Mesothelial cell of epicardium (in vitro differentiated cells): ENCODE measurements at regions not wholly inside any gene's neighbourhood (a gene's known extent, or its start where the extent isn't known, plus 50 kb on each side); places are given as distances from the start of the nearest gene placed in this dataset.
A peak's percentile ranks its signal among the peaks of the same experiment; 100 is the strongest.

Source experiments
- DNase-seq, 2 experiments: peaks; one replicate each; pipeline ENCODE4 v3.0.0; 2021; ENCODE audit warnings: low spot score in 2 of 2; ENCODE audit not compliant: unreplicated experiment in 2 of 2
- H3K27ac Mint-ChIP-seq: 2 replicates; pipeline ENCODE4 v1.8.0; 2021; ENCODE audit warnings: mixed read lengths
- H3K27me3 Mint-ChIP-seq: 2 replicates; pipeline ENCODE4 v1.8.0; 2021; ENCODE audit warnings: low read depth, mixed read lengths
- H3K36me3 Mint-ChIP-seq: 2 replicates; pipeline ENCODE4 v1.8.0; 2021; ENCODE audit warnings: mixed read lengths
- H3K4me1 Mint-ChIP-seq: 2 replicates; pipeline ENCODE4 v1.8.0; 2021; ENCODE audit warnings: mixed read lengths
- H3K4me3 Mint-ChIP-seq: 2 replicates; pipeline ENCODE4 v1.8.0; 2021; ENCODE audit warnings: mild to moderate bottlenecking, moderate library complexity, mixed read lengths
- H3K9me3 Mint-ChIP-seq: 2 replicates; pipeline ENCODE4 v1.8.0; 2021; ENCODE audit warnings: mixed read lengths
- TF ChIP-seq, protein P1 (sequence below): fragments of 200-600 bp; sonication (generic); IDR thresholded peaks from one replicate; pipeline ENCODE4 v1.5.0; 2021; ENCODE audit warnings: antibody characterized with exemption; ENCODE audit not compliant: unreplicated experiment

GRCh38 chr3:102747611-102748010 lies 312.8 kb downstream of the ZPLD1 start:
- H3K27me3 Mint-ChIP-seq, result no peaks in the 10 kb centered on the region
- H3K27ac Mint-ChIP-seq, result peak overlapping the region; percentile 2
- no peak overlapping the region for H3K4me3 Mint-ChIP-seq

DNA sequence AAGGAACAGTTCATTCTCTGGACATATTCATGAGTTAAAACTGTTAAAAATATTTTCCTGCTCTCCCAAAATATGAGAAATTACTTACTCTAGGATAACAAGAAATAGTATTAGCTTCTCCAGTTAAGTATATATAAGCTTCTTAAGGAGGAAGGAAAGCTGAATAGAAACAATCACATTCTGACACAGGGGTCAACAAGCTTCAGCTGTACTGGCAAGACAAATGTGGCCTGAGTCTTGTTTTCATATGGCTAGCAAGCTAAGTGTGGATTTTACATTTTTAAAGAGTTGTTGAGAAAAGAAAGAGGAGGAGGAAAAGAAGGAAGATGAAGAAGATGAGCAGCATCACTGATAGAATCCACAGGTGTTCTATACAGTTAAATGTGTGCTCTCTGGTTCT lies 313.8 kb downstream of the ZPLD1 start:
- H3K27me3 Mint-ChIP-seq, result no peaks in the 10 kb centered on the region
- H3K27ac Mint-ChIP-seq, result no peak overlapping the region
- H3K36me3 Mint-ChIP-seq, result no peaks in the 10 kb centered on the region
- H3K9me3 Mint-ChIP-seq, result no peaks in the 10 kb centered on the region
- H3K4me1 Mint-ChIP-seq, result peaks cover 21% of the 10 kb centered on the region
- no peak for DNase-seq
- TF ChIP-seq, protein P1, sequence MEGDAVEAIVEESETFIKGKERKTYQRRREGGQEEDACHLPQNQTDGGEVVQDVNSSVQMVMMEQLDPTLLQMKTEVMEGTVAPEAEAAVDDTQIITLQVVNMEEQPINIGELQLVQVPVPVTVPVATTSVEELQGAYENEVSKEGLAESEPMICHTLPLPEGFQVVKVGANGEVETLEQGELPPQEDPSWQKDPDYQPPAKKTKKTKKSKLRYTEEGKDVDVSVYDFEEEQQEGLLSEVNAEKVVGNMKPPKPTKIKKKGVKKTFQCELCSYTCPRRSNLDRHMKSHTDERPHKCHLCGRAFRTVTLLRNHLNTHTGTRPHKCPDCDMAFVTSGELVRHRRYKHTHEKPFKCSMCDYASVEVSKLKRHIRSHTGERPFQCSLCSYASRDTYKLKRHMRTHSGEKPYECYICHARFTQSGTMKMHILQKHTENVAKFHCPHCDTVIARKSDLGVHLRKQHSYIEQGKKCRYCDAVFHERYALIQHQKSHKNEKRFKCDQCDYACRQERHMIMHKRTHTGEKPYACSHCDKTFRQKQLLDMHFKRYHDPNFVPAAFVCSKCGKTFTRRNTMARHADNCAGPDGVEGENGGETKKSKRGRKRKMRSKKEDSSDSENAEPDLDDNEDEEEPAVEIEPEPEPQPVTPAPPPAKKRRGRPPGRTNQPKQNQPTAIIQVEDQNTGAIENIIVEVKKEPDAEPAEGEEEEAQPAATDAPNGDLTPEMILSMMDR, result no peak
- H3K4me3 Mint-ChIP-seq, result no peak overlapping the region

More at GRCh38 chr3:102747611-102748010, 312.8 kb downstream of the ZPLD1 start:
- peaks cover 20% of the 10 kb centered on the region for H3K4me1 Mint-ChIP-seq
- no peak for DNase-seq
- no peaks in the 10 kb centered on the region for H3K9me3 Mint-ChIP-seq
- TF ChIP-seq, protein P1, result no peak
- no peaks in the 10 kb centered on the region for H3K36me3 Mint-ChIP-seq

GRCh38 chr3:102750322-102750721 lies 315.5 kb downstream of the ZPLD1 start:
- H3K36me3 Mint-ChIP-seq, result no peaks in the 10 kb centered on the region
- no peaks in the 10 kb centered on the region for H3K9me3 Mint-ChIP-seq
- H3K4me1 Mint-ChIP-seq, result peaks cover 21% of the 10 kb centered on the region
- TF ChIP-seq, protein P1, result no peak
- no peak overlapping the region for H3K27ac Mint-ChIP-seq
- DNase-seq, result no peak
- no peaks in the 10 kb centered on the region for H3K27me3 Mint-ChIP-seq
- H3K4me3 Mint-ChIP-seq, result no peak overlapping the region

- no peak for DNase-seq
- Mint-ChIP-seq H3K27ac (no peak overlapping the region), H3K4me3 (no peak overlapping the region), H3K4me1 (peaks cover 18% of the 10 kb centered on the region), H3K36me3 (no peaks in the 10 kb centered on the region), H3K9me3 (peaks cover 3% of the 10 kb centered on the region), H3K27me3 (no peaks in the 10 kb centered on the region)
- TF ChIP-seq, protein P1, result no peak
These were observed 319.1 kb downstream of the ZPLD1 start for GRCh38 chr3:102753901-102754300.

- Mint-ChIP-seq H3K4me3 (no peak overlapping the region), H3K9me3 (peaks cover 8% of the 10 kb centered on the region), H3K36me3 (no peaks in the 10 kb centered on the region), H3K4me1 (peaks cover 18% of the 10 kb centered on the region), H3K27ac (no peak overlapping the region), H3K27me3 (peaks cover 2% of the 10 kb centered on the region)
- DNase-seq, result no peak
- TF ChIP-seq, protein P1, result no peak
These were observed 321.9 kb downstream of the ZPLD1 start for GRCh38 chr3:102756706-102757105.

DNA sequence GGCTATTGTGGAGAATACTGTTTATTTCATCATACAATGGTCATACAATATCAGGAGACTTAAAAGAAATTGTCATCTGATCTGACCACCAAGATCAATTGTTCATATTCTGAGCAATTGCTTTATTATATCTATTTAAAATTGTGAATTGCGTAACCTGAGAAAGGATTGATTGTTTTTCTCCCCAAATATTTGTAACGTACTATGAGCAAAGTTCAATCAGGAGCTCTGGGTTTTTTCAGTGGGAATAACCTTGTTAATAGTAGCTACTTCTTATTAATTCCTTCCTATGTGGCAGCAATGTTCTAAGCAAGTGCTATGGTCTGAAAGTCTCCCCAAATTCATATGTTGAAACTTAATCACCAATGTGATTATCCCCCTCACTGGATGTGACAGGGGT lies 323.1 kb downstream of the ZPLD1 start:
- H3K4me3 Mint-ChIP-seq, result no peak overlapping the region
- peaks cover 14% of the 10 kb centered on the region for H3K4me1 Mint-ChIP-seq
- H3K36me3 Mint-ChIP-seq, result no peaks in the 10 kb centered on the region
- DNase-seq, result no peak
- TF ChIP-seq, protein P1, result no peak
- peaks cover 8% of the 10 kb centered on the region for H3K9me3 Mint-ChIP-seq
- H3K27ac Mint-ChIP-seq, result no peak overlapping the region
- H3K27me3 Mint-ChIP-seq, result peaks cover 2% of the 10 kb centered on the region
